DOHH2 (cell line): ENCODE measurements at regions not wholly inside any gene's neighbourhood (a gene's known extent, or its start where the extent isn't known, plus 50 kb on each side); places are given as distances from the start of the nearest gene placed in this dataset.

Source experiments
- EZH2phosphoT487 ChIP-seq: fragments of 200-600 bp; sonication (generic); IDR thresholded peaks from 2 replicates; pipeline ENCODE4 v1.6.1; 2017; ENCODE audit warnings: borderline replicate concordance, mild to moderate bottlenecking, antibody characterized with exemption, low read length, moderate library complexity, mixed read lengths
- TF ChIP-seq, protein P1 (sequence below): fragments of 200-600 bp; sonication (generic); IDR thresholded peaks from one replicate; pipeline ENCODE4 v1.5.1; 2014; ENCODE audit warnings: antibody characterized with exemption, mild to moderate bottlenecking, low read depth, low read length; ENCODE audit not compliant: poor library complexity, severe bottlenecking

DNA sequence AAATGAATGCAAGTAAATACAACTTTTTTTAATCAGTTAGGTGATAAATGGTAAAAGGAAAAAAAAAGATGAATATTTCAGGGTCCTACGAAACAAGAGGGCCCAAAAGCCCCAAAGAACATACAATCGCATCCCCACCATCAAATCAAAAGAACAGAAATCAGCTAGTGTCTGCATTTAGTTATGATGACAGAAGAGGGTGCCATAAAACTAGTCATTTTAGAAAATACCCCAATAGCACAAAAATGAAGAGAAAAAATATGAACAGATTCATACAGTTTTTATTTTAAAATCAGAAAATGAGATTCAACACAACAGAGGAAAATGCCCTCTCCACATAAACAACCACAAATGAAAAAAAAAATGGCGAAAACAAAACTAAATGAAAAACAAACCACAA lies 905.5 kb downstream of the REEP3 start:
- TF ChIP-seq, protein P1, sequence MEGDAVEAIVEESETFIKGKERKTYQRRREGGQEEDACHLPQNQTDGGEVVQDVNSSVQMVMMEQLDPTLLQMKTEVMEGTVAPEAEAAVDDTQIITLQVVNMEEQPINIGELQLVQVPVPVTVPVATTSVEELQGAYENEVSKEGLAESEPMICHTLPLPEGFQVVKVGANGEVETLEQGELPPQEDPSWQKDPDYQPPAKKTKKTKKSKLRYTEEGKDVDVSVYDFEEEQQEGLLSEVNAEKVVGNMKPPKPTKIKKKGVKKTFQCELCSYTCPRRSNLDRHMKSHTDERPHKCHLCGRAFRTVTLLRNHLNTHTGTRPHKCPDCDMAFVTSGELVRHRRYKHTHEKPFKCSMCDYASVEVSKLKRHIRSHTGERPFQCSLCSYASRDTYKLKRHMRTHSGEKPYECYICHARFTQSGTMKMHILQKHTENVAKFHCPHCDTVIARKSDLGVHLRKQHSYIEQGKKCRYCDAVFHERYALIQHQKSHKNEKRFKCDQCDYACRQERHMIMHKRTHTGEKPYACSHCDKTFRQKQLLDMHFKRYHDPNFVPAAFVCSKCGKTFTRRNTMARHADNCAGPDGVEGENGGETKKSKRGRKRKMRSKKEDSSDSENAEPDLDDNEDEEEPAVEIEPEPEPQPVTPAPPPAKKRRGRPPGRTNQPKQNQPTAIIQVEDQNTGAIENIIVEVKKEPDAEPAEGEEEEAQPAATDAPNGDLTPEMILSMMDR, result no peak
- no peak for TF ChIP-seq EZH2phosphoT487
